ENCODE measurements at regions not wholly inside any gene's neighbourhood (a gene's known extent, or its start where the extent isn't known, plus 50 kb on each side); places are given as distances from the start of the nearest gene placed in this dataset.

DNA sequence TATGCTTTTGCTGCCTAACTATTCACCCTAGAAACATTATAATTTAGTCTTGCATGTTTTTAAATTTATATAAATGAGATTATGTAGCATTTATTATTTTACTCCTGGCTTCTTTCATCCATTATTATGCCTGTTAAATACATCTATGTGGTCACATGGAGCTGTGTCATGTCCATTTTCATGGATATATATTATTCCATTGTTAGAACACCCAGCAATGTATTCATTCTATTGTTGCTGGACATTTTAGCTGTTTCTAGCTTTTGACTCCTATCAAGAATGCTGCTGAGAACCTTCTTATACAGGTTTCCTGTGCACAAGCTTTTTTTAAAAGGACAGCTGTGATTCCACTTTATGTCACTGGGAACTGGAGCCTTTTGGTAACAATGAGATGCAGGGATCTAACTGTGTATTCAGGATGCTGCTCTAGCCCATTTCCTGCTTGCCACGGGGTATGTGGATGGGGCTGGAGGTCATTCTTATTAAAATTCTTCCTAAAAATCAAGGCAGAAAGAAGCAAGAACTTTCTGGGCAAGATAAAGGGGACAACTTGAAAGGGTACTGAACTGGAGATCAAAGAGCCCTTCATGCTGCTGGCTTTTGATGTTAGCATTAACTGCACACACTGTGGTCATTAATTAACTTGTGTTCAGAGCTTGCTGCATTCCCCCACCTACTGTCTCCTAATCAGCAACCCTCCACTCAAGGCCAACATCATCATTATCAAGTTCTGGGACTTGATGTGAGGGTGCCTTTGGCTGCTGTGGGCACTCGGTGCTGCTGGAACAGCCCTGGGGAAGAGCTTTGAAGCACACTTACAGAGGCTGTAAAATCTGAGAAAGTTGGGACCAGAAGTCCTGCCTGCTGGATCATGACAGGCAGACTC lies 96.6 kb upstream of the AKIRIN2 start (continued):
- peak; percentile 100 for TF ChIP-seq HNF1B (CRISPR knock-in tag; IDR thresholded peaks at IDR 0.05)
- TF ChIP-seq, protein P1, sequence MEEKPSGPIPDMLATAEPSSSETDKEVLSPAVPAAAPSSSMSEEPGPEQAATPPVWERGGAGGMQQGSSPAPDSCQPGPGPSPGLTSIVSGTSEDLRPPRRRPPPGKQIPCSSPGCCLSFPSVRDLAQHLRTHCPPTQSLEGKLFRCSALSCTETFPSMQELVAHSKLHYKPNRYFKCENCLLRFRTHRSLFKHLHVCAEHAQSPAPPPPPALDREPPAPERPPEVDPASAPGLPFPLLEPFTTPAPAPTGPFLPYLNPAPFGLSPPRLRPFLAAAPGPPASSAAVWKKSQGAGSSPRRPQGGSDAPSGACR (CRISPR knock-in tag; IDR thresholded peaks at IDR 0.05), result 0 out of 2 replicates have a peak, but pooled peaks have one; percentile 82
- peak; percentile 99 for TF ChIP-seq FOXP4 (CRISPR knock-in tag; IDR thresholded peaks at IDR 0.05)
- no peak for TF ChIP-seq GABPB1 (CRISPR knock-in tag; IDR thresholded peaks at IDR 0.05)
- TF ChIP-seq CREM (IDR thresholded peaks at IDR 0.05), result peak; percentile 98
- no peak for TF ChIP-seq CREM (CRISPR knock-in tag; IDR thresholded peaks at IDR 0.05)
- TF ChIP-seq NR2C2 (CRISPR knock-in tag; IDR thresholded peaks at IDR 0.05; ENCODE audit: borderline replicate concordance), result peak; percentile 46; the same call in 1 of the 2 replicates
- TF ChIP-seq SMAD3 (CRISPR knock-in tag; IDR thresholded peaks at IDR 0.05), result peak; percentile 91
- TF ChIP-seq IRF2 (CRISPR knock-in tag; IDR thresholded peaks at IDR 0.05), result peak; percentile 76
- TF ChIP-seq ATF5 (CRISPR knock-in tag; IDR thresholded peaks at IDR 0.05; ENCODE audit: low read depth), result no peak
- no peak for TF ChIP-seq ZNF709 (CRISPR knock-in tag; IDR thresholded peaks at IDR 0.05)
- peak; percentile 98 for TF ChIP-seq SALL1 (CRISPR knock-in tag; IDR thresholded peaks at IDR 0.05)
- no peak for TF ChIP-seq NBN (conservative IDR thresholded peaks at IDR 0.05)
- TF ChIP-seq ZNF264 (CRISPR knock-in tag; IDR thresholded peaks at IDR 0.05), result peak; percentile 89; the same call in 1 of the 2 replicates
- TF ChIP-seq, protein P2, sequence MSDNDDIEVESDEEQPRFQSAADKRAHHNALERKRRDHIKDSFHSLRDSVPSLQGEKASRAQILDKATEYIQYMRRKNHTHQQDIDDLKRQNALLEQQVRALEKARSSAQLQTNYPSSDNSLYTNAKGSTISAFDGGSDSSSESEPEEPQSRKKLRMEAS (IDR thresholded peaks at IDR 0.05), result peak; percentile 59
- TF ChIP-seq TARDBP (CRISPR knock-in tag; IDR thresholded peaks at IDR 0.05), result peak; percentile 94
- TF ChIP-seq, protein P3, sequence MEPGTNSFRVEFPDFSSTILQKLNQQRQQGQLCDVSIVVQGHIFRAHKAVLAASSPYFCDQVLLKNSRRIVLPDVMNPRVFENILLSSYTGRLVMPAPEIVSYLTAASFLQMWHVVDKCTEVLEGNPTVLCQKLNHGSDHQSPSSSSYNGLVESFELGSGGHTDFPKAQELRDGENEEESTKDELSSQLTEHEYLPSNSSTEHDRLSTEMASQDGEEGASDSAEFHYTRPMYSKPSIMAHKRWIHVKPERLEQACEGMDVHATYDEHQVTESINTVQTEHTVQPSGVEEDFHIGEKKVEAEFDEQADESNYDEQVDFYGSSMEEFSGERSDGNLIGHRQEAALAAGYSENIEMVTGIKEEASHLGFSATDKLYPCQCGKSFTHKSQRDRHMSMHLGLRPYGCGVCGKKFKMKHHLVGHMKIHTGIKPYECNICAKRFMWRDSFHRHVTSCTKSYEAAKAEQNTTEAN (CRISPR knock-in tag; conservative IDR thresholded peaks at IDR 0.05), result peak; percentile 76; the same call in 1 of the 2 replicates
